Endothelial cell of umbilical vein (primary cell): ENCODE measurements at regions not wholly inside any gene's neighbourhood (a gene's known extent, or its start where the extent isn't known, plus 50 kb on each side); places are given as distances from the start of the nearest gene placed in this dataset.

Experiments
- BruUV-seq: library from RNA; stranded (reverse); fragments of 400-500 nt; replicated peaks from 2 replicates; lab custom pipeline; 2021; lab: Mats Ljungman, UMichigan
- CTCF ChIA-PET: fragments of 300-600, 350-600 bp; sonication (Branson Sonifier 250); formaldehyde crosslinking; loops from one replicate; lab custom pipeline; 2021; ENCODE audit warnings: antibody characterized with exemption, inconsistent platforms; lab: Charles Lee
- POLR2A ChIA-PET: fragments of 300-600, 350-600 bp; sonication (Branson Sonifier 250); formaldehyde crosslinking; loops from one replicate; lab custom pipeline; 2021; ENCODE audit warnings: antibody characterized with exemption, inconsistent platforms; lab: Charles Lee
- DNase-seq: peaks from one replicate; pipeline ENCODE4 v3.0.0-alpha.2; 2011; ENCODE audit warnings: low read depth, low spot score
- FAIRE-seq: peaks from 2 replicates; lab custom pipeline; 2011; peaks lifted over from hg19 to GRCh38; lab: Jason Lieb, UNC
- H2AFZ ChIP-seq: 2 replicates; pipeline ENCODE4 v1.6.0; 2012; ENCODE audit warnings: low read depth, low read length, control low read depth, inconsistent platforms
- H3K27ac ChIP-seq: 2 replicates; pipeline ENCODE4 v1.5.1; 2011; ENCODE audit warnings: low read depth, mild to moderate bottlenecking, control low read depth, low read length, moderate library complexity; ENCODE audit not compliant: insufficient read depth
- H3K27me3 ChIP-seq, 2 experiments: 2 replicates each; pipeline versions ENCODE4 v1.6.0 to v1.6.1; 2011; ENCODE audit warnings: low read length in 2 of 2, mixed read lengths in 1 of 2; ENCODE audit not compliant: control insufficient read depth in 2 of 2, insufficient read depth in 2 of 2
- H3K36me3 ChIP-seq, 2 experiments: 2 replicates in 1 of 2; 3 replicates in 1 of 2; pipeline ENCODE4 v1.5.1; 2011; ENCODE audit warnings: low read length in 2 of 2, mild to moderate bottlenecking in 1 of 2, moderate library complexity in 1 of 2; ENCODE audit not compliant: control insufficient read depth in 2 of 2, insufficient read depth in 2 of 2; ENCODE audit errors: extremely low read depth in 1 of 2
- H3K4me1 ChIP-seq: 3 replicates; pipeline ENCODE4 v1.5.1; 2011; ENCODE audit warnings: mild to moderate bottlenecking, low read length; ENCODE audit not compliant: control insufficient read depth, insufficient read depth; ENCODE audit errors: extremely low read depth
- H3K4me2 ChIP-seq: 2 replicates; pipeline ENCODE4 v1.6.1; 2011; ENCODE audit warnings: low read length, control low read depth, mixed read lengths; ENCODE audit not compliant: insufficient read depth
- H3K4me3 ChIP-seq, 3 experiments: fragments of 200-600 bp in 1 of 3; sonication (generic), shearing (Covaris generic) in 1 of 3; replicated peaks in 1 of 3; 2 replicates each; pipeline ENCODE4 v1.5.1; 2011 to 2016; ENCODE audit warnings: control low read depth in 3 of 3, low read length in 3 of 3, mild to moderate bottlenecking in 2 of 3, inconsistent platforms in 1 of 3, low read depth in 1 of 3, moderate library complexity in 1 of 3; ENCODE audit not compliant: insufficient read depth in 1 of 3
- H3K79me2 ChIP-seq: 2 replicates; pipeline ENCODE4 v1.6.0; 2012; ENCODE audit warnings: low read length, inconsistent platforms; ENCODE audit not compliant: control insufficient read depth, insufficient read depth
- H3K9ac ChIP-seq: replicated peaks from 2 replicates; pipeline ENCODE3; 2011; ENCODE audit warnings: low read length, control low read depth; ENCODE audit not compliant: insufficient read depth; ENCODE audit errors: extremely low read depth
- H3K9me1 ChIP-seq: replicated peaks from 3 replicates; pipeline ENCODE4 v1.6.0; 2011; ENCODE audit warnings: mild to moderate bottlenecking, low read length; ENCODE audit not compliant: control insufficient read depth, insufficient read depth; ENCODE audit errors: extremely low read depth
- H3K9me3 ChIP-seq: replicated peaks from 2 replicates; pipeline ENCODE4 v1.5.1; 2012; ENCODE audit warnings: low read length, inconsistent platforms; ENCODE audit not compliant: control insufficient read depth, insufficient read depth
- H4K20me1 ChIP-seq: replicated peaks from 2 replicates; pipeline ENCODE3; 2011; ENCODE audit warnings: mild to moderate bottlenecking, low read length; ENCODE audit not compliant: control insufficient read depth, insufficient read depth; ENCODE audit errors: extremely low read depth
- EZH2 ChIP-seq: IDR thresholded peaks from 2 replicates; pipeline ENCODE4 v1.6.1; 2012; ENCODE audit warnings: borderline replicate concordance, low read depth, mild to moderate bottlenecking, moderate library complexity, low read length, inconsistent platforms; ENCODE audit not compliant: severe bottlenecking
- FOS ChIP-seq: IDR thresholded peaks from 2 replicates; pipeline ENCODE4 v1.6.1; 2011; ENCODE audit warnings: mild to moderate bottlenecking, low read length, moderate library complexity, borderline replicate concordance; ENCODE audit not compliant: insufficient read depth
- GATA2 ChIP-seq: IDR thresholded peaks from 2 replicates; pipeline ENCODE4 v1.7.0; 2011; ENCODE audit warnings: low read depth, mild to moderate bottlenecking, moderate library complexity, mixed read lengths, low read length; ENCODE audit not compliant: insufficient read length, insufficient read depth
- JUN ChIP-seq: IDR thresholded peaks from 2 replicates; pipeline ENCODE4 v1.6.1; 2011; ENCODE audit warnings: borderline replicate concordance, low read depth; ENCODE audit not compliant: insufficient read length, insufficient read depth
- MYC ChIP-seq: IDR thresholded peaks from one replicate; pipeline ENCODE4 v1.6.1; 2011; ENCODE audit warnings: mild to moderate bottlenecking, low read depth, low read length
- POLR2A ChIP-seq: IDR thresholded peaks from 2 replicates; pipeline ENCODE4 v1.6.1; 2012; ENCODE audit warnings: low read depth, mild to moderate bottlenecking, control low read depth, low read length
- POLR2AphosphoS5 ChIP-seq: IDR thresholded peaks from 2 replicates; pipeline ENCODE4 v1.6.1; 2012; ENCODE audit warnings: low read depth, mild to moderate bottlenecking, control low read depth, low read length, moderate library complexity; ENCODE audit not compliant: insufficient read depth
- dilution Hi-C: fragments of 300-500 bp; cut with MboI; formaldehyde crosslinking; loops from one replicate; pipeline ENCODE4 v1.15.0; 2019; ENCODE audit warnings: low sequenced_read_pairs; ENCODE audit not compliant: extremely low pct_ligation_motif_present
- intact Hi-C: fragments of 100-400 bp; cut with micrococcal nuclease; formaldehyde crosslinking; loops from one replicate; pipeline ENCODE4 v1.10.0; 2022
- TF ChIP-seq, protein P1 (sequence below): IDR thresholded peaks from 2 replicates; pipeline ENCODE4 v1.6.1; 2011; ENCODE audit not compliant: insufficient read depth, insufficient read length
- TF ChIP-seq, protein P2 (sequence below), 2 donors: IDR thresholded peaks; 1 replicate in 1 of 2; 2 replicates in 1 of 2; pipeline ENCODE4 v1.5.1; 2011; ENCODE audit warnings: low read length in 2 of 2, mild to moderate bottlenecking in 2 of 2, moderate library complexity in 2 of 2, control low read depth in 1 of 2, inconsistent platforms in 1 of 2, low read depth in 1 of 2; ENCODE audit not compliant: insufficient read depth in 1 of 2; ENCODE audit errors: extremely low read depth in 1 of 2

- BruUV-seq = no TSS peak
- no peaks in the 10 kb centered on the region for H3K4me1 ChIP-seq
- dilution Hi-C loops = no loop called here
Measured at GRCh38 chr3:107172411-107172810, 204.8 kb upstream of the CCDC54 start.

GRCh38 chr3:107184375-107184774, 192.9 kb upstream of the CCDC54 start:
- no peak overlapping the region for H3K4me3 ChIP-seq
- intact Hi-C loops (no loop called here), dilution Hi-C loops (no loop called here)
- no peaks in the 10 kb centered on the region for H3K79me2 ChIP-seq
- H3K4me1 ChIP-seq = no peaks in the 10 kb centered on the region
- DNase-seq (no peak), FAIRE-seq (no peak)
- CTCF ChIA-PET = no interaction called here
- H3K36me3 ChIP-seq = no peaks in the 10 kb centered on the region
- POLR2A ChIA-PET = no interaction called here
- no peak for TF ChIP-seq MYC
- TF ChIP-seq GATA2 = no peak
- TF ChIP-seq JUN = no peak
- no peak for TF ChIP-seq POLR2AphosphoS5
- TF ChIP-seq, protein P1, sequence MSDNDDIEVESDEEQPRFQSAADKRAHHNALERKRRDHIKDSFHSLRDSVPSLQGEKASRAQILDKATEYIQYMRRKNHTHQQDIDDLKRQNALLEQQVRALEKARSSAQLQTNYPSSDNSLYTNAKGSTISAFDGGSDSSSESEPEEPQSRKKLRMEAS = no peak
- no peak for TF ChIP-seq EZH2
- no peak for TF ChIP-seq FOS
- TF ChIP-seq POLR2A = no peak
- TF ChIP-seq, protein P2, sequence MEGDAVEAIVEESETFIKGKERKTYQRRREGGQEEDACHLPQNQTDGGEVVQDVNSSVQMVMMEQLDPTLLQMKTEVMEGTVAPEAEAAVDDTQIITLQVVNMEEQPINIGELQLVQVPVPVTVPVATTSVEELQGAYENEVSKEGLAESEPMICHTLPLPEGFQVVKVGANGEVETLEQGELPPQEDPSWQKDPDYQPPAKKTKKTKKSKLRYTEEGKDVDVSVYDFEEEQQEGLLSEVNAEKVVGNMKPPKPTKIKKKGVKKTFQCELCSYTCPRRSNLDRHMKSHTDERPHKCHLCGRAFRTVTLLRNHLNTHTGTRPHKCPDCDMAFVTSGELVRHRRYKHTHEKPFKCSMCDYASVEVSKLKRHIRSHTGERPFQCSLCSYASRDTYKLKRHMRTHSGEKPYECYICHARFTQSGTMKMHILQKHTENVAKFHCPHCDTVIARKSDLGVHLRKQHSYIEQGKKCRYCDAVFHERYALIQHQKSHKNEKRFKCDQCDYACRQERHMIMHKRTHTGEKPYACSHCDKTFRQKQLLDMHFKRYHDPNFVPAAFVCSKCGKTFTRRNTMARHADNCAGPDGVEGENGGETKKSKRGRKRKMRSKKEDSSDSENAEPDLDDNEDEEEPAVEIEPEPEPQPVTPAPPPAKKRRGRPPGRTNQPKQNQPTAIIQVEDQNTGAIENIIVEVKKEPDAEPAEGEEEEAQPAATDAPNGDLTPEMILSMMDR (IDR thresholded peaks at IDR 0.05; ENCODE audit: extremely low read depth in 1 of 2, insufficient read depth in 1 of 2, low read depth in 1 of 2, low read length in 2 of 2) = no peak
- H3K9me1 ChIP-seq = no peaks in the 10 kb centered on the region
- no peak overlapping the region for H2AFZ ChIP-seq
- H3K4me2 ChIP-seq = no peak overlapping the region
- H3K27me3 ChIP-seq = no peaks in the 10 kb centered on the region
- BruUV-seq = no TSS peak
- no peaks in the 10 kb centered on the region for H4K20me1 ChIP-seq
- H3K27ac ChIP-seq = no peak overlapping the region
- H3K9ac ChIP-seq = no peak overlapping the region
- no peaks in the 10 kb centered on the region for H3K9me3 ChIP-seq

More at GRCh38 chr3:107172411-107172810, 204.8 kb upstream of the CCDC54 start:
- H3K36me3 ChIP-seq = no peaks in the 10 kb centered on the region
- no peak overlapping the region for H2AFZ ChIP-seq
- H3K9me3 ChIP-seq = no peaks in the 10 kb centered on the region
- H4K20me1 ChIP-seq = no peaks in the 10 kb centered on the region
- no peak overlapping the region for H3K27ac ChIP-seq
- ChIA-PET POLR2A (no interaction called here), CTCF (no interaction called here)
- H3K9me1 ChIP-seq = no peaks in the 10 kb centered on the region
- H3K4me3 ChIP-seq = no peak overlapping the region
- TF ChIP-seq, protein P1 = no peak
- TF ChIP-seq EZH2 (no peak), MYC (no peak), GATA2 (no peak), POLR2AphosphoS5 (no peak)
- DNase-seq (no peak), FAIRE-seq (no peak)
- no peaks in the 10 kb centered on the region for H3K27me3 ChIP-seq
- no peak overlapping the region for H3K4me2 ChIP-seq
- intact Hi-C loops = no loop called here
- no peak overlapping the region for H3K9ac ChIP-seq
- H3K79me2 ChIP-seq = no peaks in the 10 kb centered on the region
